ENCODE measurements at regions not wholly inside any gene's neighbourhood (a gene's known extent, or its start where the extent isn't known, plus 50 kb on each side); places are given as distances from the start of the nearest gene placed in this dataset.

GRCh38 chrX:47749185-47749967 lies 87.3 kb upstream of the ZNF81 start:
- TF ChIP-seq CTCF (conservative IDR thresholded peaks at IDR 0.05; ENCODE audit: low read length) (no peak), EZH2phosphoT487 (IDR thresholded peaks at IDR 0.05; ENCODE audit: borderline replicate concordance) (no peak)
